Activated T-helper 1 cell treated with anti-CD3 and anti-CD28 coated beads, Interleukin-12 subunit alpha, Interleukin-12 subunit beta, Interleukin-2, Interleukin-4 antibody, amounts not matched to agents 30 ng/mL and 10 ng/mL and 1 ng/mL, durations not matched to agents 14 hours and 24 hours and 36 hours (primary cell): ENCODE measurements at regions not wholly inside any gene's neighbourhood (a gene's known extent, or its start where the extent isn't known, plus 50 kb on each side); places are given as distances from the start of the nearest gene placed in this dataset.

Experiments used
- DNase-seq: peaks from one replicate; pipeline ENCODE4 v3.0.0; 2021; ENCODE audit warnings: low spot score
- H3K27ac Mint-ChIP-seq: one replicate; pipeline ENCODE4 v1.8.0; 2021; ENCODE audit warnings: mild to moderate bottlenecking, mixed read lengths
- H3K27me3 Mint-ChIP-seq: one replicate; pipeline ENCODE4 v1.8.0; 2022; ENCODE audit warnings: mild to moderate bottlenecking, moderate library complexity, mixed read lengths; ENCODE audit not compliant: insufficient read depth
- H3K36me3 Mint-ChIP-seq: one replicate; pipeline ENCODE4 v1.8.0; 2021; ENCODE audit warnings: low read depth, mixed read lengths
- H3K4me1 Mint-ChIP-seq: one replicate; pipeline ENCODE4 v1.8.0; 2021; ENCODE audit warnings: low read depth, mixed read lengths
- H3K4me3 Mint-ChIP-seq: one replicate; pipeline ENCODE4 v1.8.0; 2021; ENCODE audit warnings: mild to moderate bottlenecking, moderate library complexity, mixed read lengths
- H3K9me3 Mint-ChIP-seq: one replicate; pipeline ENCODE4 v1.8.0; 2021; ENCODE audit warnings: mixed read lengths
- intact Hi-C: fragments of 100-400 bp; cut with micrococcal nuclease; formaldehyde crosslinking; loops from one replicate; pipeline ENCODE4 v1.15.1; 2024

- intact Hi-C loops, result no loop called here
- no peak for DNase-seq
- Mint-ChIP-seq H3K4me1 (no peaks in the 10 kb centered on the region), H3K9me3 (peaks cover 4% of the 10 kb centered on the region), H3K4me3 (no peak overlapping the region), H3K27ac (no peak overlapping the region), H3K27me3 (no peaks in the 10 kb centered on the region), H3K36me3 (no peaks in the 10 kb centered on the region)
Observed at GRCh38 chr11:39462506-39462905, 1996.9 kb downstream of the LRRC4C start.

GRCh38 chr11:39461066-39461465 lies 1998.4 kb downstream of the LRRC4C start:
- Mint-ChIP-seq H3K27me3 (no peaks in the 10 kb centered on the region), H3K9me3 (peaks cover 4% of the 10 kb centered on the region), H3K4me1 (no peaks in the 10 kb centered on the region), H3K4me3 (no peak overlapping the region), H3K36me3 (no peaks in the 10 kb centered on the region), H3K27ac (no peak overlapping the region)
- intact Hi-C loops, result no loop called here
- no peak for DNase-seq

GRCh38 chr11:39459606-39460005 lies 1999.8 kb downstream of the LRRC4C start:
- no peak overlapping the region for H3K27ac Mint-ChIP-seq
- H3K27me3 Mint-ChIP-seq, result no peaks in the 10 kb centered on the region

GRCh38 chr11:39458481-39458880 lies 2001.0 kb downstream of the LRRC4C start:
- no peak overlapping the region for H3K4me3 Mint-ChIP-seq
- no peaks in the 10 kb centered on the region for H3K27me3 Mint-ChIP-seq
- peaks cover 4% of the 10 kb centered on the region for H3K9me3 Mint-ChIP-seq
- no peak for DNase-seq
- intact Hi-C loops, result no loop called here
- H3K27ac Mint-ChIP-seq, result no peak overlapping the region
- H3K4me1 Mint-ChIP-seq, result no peaks in the 10 kb centered on the region
- no peaks in the 10 kb centered on the region for H3K36me3 Mint-ChIP-seq

More at GRCh38 chr11:39459606-39460005, 1999.8 kb downstream of the LRRC4C start:
- Mint-ChIP-seq H3K36me3 (no peaks in the 10 kb centered on the region), H3K9me3 (peaks cover 4% of the 10 kb centered on the region), H3K4me1 (no peaks in the 10 kb centered on the region), H3K4me3 (no peak overlapping the region)
- no peak for DNase-seq
- intact Hi-C loops, result no loop called here

- Mint-ChIP-seq H3K4me1 (no peaks in the 10 kb centered on the region), H3K27ac (no peak overlapping the region), H3K9me3 (peaks cover 5% of the 10 kb centered on the region), H3K27me3 (no peaks in the 10 kb centered on the region), H3K36me3 (no peaks in the 10 kb centered on the region), H3K4me3 (no peak overlapping the region)
- no peak for DNase-seq
- intact Hi-C loops, result no loop called here
Observed at GRCh38 chr11:39443424-39444022, 2015.9 kb downstream of the LRRC4C start.

GRCh38 chr11:39442177-39442576 lies 2017.3 kb downstream of the LRRC4C start:
- H3K36me3 Mint-ChIP-seq, result no peaks in the 10 kb centered on the region
- no peak overlapping the region for H3K27ac Mint-ChIP-seq
- H3K27me3 Mint-ChIP-seq, result no peaks in the 10 kb centered on the region
- DNase-seq, result no peak
- intact Hi-C loops, result no loop called here
- H3K4me1 Mint-ChIP-seq, result no peaks in the 10 kb centered on the region
- H3K4me3 Mint-ChIP-seq, result no peak overlapping the region
- peaks cover 5% of the 10 kb centered on the region for H3K9me3 Mint-ChIP-seq

GRCh38 chr11:39435641-39436040 lies 2023.8 kb downstream of the LRRC4C start:
- no peaks in the 10 kb centered on the region for H3K36me3 Mint-ChIP-seq
- no peak overlapping the region for H3K4me3 Mint-ChIP-seq
- H3K27ac Mint-ChIP-seq, result no peak overlapping the region
- peaks cover 5% of the 10 kb centered on the region for H3K9me3 Mint-ChIP-seq
- no peaks in the 10 kb centered on the region for H3K27me3 Mint-ChIP-seq
- H3K4me1 Mint-ChIP-seq, result no peaks in the 10 kb centered on the region
- intact Hi-C loops, result no loop called here
- DNase-seq, result no peak

- Mint-ChIP-seq H3K9me3 (no peaks in the 10 kb centered on the region), H3K27ac (no peak overlapping the region), H3K4me3 (no peak overlapping the region), H3K36me3 (no peaks in the 10 kb centered on the region), H3K4me1 (no peaks in the 10 kb centered on the region), H3K27me3 (no peaks in the 10 kb centered on the region)
- intact Hi-C loops, result no loop called here
- no peak for DNase-seq
Observed at GRCh38 chr11:39434466-39434865, 2025.0 kb downstream of the LRRC4C start.

GRCh38 chr11:39432929-39433328 lies 2026.5 kb downstream of the LRRC4C start:
- no peak overlapping the region for H3K27ac Mint-ChIP-seq
- H3K9me3 Mint-ChIP-seq, result no peaks in the 10 kb centered on the region
- no peaks in the 10 kb centered on the region for H3K4me1 Mint-ChIP-seq
- DNase-seq, result no peak
- no peak overlapping the region for H3K4me3 Mint-ChIP-seq
- no peaks in the 10 kb centered on the region for H3K36me3 Mint-ChIP-seq
- intact Hi-C loops, result no loop called here
- H3K27me3 Mint-ChIP-seq, result no peaks in the 10 kb centered on the region

GRCh38 chr11:39425226-39425625 lies 2034.2 kb downstream of the LRRC4C start:
- no peaks in the 10 kb centered on the region for H3K36me3 Mint-ChIP-seq
- intact Hi-C loops, result no loop called here
- no peak overlapping the region for H3K4me3 Mint-ChIP-seq
- no peak for DNase-seq
- H3K27ac Mint-ChIP-seq, result no peak overlapping the region
- no peaks in the 10 kb centered on the region for H3K4me1 Mint-ChIP-seq
- no peaks in the 10 kb centered on the region for H3K9me3 Mint-ChIP-seq
- H3K27me3 Mint-ChIP-seq, result no peaks in the 10 kb centered on the region

- intact Hi-C loops, result no loop called here
- DNase-seq, result no peak
- peaks cover 12% of the 10 kb centered on the region for H3K9me3 Mint-ChIP-seq
- no peaks in the 10 kb centered on the region for H3K4me1 Mint-ChIP-seq
- H3K27me3 Mint-ChIP-seq, result no peaks in the 10 kb centered on the region
- no peak overlapping the region for H3K4me3 Mint-ChIP-seq
- H3K27ac Mint-ChIP-seq, result no peak overlapping the region
- H3K36me3 Mint-ChIP-seq, result no peaks in the 10 kb centered on the region
Observed at GRCh38 chr11:39412117-39412516, 2047.3 kb downstream of the LRRC4C start.

GRCh38 chr11:39385911-39386310 lies 2073.5 kb downstream of the LRRC4C start:
- H3K36me3 Mint-ChIP-seq, result no peaks in the 10 kb centered on the region
- no peaks in the 10 kb centered on the region for H3K27me3 Mint-ChIP-seq
- intact Hi-C loops, result no loop called here
- no peak for DNase-seq
- no peak overlapping the region for H3K4me3 Mint-ChIP-seq
- no peak overlapping the region for H3K27ac Mint-ChIP-seq
- peaks cover 10% of the 10 kb centered on the region for H3K9me3 Mint-ChIP-seq
- no peaks in the 10 kb centered on the region for H3K4me1 Mint-ChIP-seq

- H3K9me3 Mint-ChIP-seq, result no peaks in the 10 kb centered on the region
- no peaks in the 10 kb centered on the region for H3K27me3 Mint-ChIP-seq
- no peak for DNase-seq
- H3K27ac Mint-ChIP-seq, result no peak overlapping the region
- peaks cover 5% of the 10 kb centered on the region for H3K4me1 Mint-ChIP-seq
- no peak overlapping the region for H3K4me3 Mint-ChIP-seq
- intact Hi-C loops, result loop anchor here (5.0 to 10.0 kb wide), 2 partner anchors 917 to 1430 kb away; no protein-coding TSS in a partner anchor
- H3K36me3 Mint-ChIP-seq, result no peaks in the 10 kb centered on the region
Observed at GRCh38 chr11:39374963-39375698, 2084.3 kb downstream of the LRRC4C start.
